ENCODE measurements at regions not wholly inside any gene's neighbourhood (a gene's known extent, or its start where the extent isn't known, plus 50 kb on each side); places are given as distances from the start of the nearest gene placed in this dataset.

DNA sequence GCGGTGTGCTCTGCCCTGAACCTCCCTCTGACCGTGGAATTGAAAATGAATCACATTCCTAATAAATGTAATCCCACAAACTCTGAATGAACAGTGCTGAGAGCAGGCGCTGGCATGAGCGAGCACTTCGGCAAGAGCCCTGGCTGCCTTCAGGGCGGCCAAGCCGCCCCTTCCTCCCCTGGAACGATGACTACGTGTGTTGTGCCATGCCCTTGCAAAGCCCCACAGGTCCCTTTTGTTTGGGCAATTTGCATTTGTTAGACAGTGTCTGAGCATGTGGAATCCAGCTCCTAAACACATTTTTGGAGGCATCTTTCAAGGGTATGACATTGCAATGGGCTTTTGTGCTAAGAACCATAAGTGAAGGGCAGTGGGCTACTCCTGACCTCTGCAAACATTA is 95.6 kb upstream of the MKI67 start:
- DNase-seq (ENCODE audit: low read depth, low spot score), result peak; percentile 16

DNA sequence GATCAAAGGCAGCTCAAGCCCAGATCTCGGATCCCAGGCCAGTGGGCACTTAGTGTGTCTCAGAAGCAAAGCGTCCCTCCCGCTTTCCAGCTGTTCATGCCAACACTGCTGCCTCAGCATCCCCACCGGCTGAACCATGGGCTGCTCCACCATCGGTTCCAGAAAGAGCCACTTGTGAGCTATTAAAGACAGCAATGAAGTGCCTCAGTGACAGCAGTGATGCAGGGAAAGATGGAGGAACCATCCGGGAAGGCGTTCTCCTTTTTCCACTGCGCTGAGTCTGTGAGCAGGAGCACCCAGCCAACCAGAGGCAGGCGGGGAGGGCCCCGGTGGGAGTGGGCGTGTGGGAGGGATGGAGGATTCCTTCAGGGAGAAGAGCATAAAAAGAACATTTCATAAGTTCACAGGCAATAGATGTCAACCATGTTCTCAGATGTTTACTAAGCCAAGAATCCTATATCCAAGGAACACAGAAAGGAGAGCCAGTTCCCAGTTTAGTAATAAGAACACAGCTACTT is 96.2 kb upstream of the MKI67 start:
- no peak for DNase-seq (ENCODE audit: low read depth, low spot score)

DNA sequence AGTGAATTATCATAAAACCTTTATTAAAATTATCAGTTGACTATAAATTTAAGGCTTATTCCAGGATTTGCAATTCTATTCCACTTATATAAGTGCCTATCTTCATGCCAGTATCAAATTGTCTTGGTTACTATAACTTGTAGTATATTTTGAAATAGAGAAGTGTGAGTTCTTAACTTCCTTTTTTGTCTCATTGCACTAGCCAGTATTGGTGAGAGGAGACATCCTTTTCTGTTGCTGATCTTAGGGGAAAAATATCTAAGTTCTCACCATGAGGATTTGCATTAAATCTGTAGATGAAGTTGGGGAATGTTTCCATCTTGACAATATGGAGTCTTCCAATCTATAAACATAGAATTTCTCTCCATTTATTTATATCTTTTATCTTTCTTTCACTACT is 104.2 kb upstream of the MKI67 start:
- DNase-seq (ENCODE audit: low read depth, low spot score), result no peak

DNA sequence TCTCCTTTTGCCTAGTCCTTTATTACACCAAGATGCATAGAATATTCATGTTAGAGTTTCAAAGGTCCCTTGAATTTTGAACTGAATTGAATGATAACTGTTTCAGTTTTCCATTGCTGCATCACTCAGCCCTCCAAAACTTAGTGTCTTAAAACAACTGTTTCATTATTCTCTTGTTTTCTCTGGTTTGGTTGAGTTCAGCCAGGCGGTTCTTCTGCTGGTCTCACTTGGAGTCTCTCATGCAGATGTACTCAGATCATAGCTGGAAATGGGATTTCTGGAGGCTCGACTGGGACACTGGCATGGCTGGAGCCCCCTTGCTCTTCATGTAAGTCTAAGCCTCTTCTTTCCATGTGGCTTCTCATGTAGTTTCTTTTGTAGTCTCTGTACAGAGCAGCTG is 107.2 kb upstream of the MKI67 start:
- DNase-seq (ENCODE audit: low read depth, low spot score), result no peak

DNA sequence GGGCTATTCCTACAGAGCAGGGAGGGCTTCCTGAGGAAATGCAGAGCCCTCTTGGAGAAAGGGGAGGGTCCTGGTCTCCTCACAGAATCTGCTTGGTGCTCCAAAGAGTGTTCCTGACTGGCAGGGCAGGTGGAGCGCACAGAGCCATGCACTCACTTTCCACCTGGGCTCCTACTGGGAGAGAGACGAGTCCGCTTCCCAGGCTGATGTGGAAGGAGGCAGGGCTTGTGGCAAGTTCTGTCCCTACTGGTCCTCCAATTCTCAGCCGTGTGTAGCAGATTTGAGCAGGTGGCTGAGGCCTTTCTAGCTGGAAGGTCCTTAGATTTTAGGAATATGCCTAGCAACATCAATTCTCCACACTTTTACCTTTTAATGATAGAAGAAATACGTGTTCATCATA is 111.5 kb upstream of the MKI67 start:
- no peak for DNase-seq (ENCODE audit: low read depth, low spot score)

DNA sequence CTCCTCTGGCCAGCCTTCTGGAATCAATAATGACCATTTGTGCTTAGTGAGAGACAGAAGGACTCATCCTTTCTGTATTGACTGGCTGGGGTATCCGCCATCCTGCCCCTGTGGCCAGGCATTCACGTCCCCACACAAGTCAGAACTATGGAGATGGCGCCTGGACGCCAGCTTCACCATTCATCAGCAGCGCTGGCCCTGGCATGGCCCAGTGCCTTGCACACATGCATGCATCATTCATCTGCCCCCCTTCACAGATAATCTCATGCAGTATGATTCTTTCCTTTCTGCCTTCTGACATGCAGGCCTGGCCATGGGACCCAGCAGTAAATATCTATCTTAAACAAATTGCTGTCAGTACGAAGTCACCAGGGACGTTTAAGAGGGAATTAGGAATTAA is 114.8 kb upstream of the MKI67 start:
- no peak for DNase-seq (ENCODE audit: low read depth, low spot score)

DNA sequence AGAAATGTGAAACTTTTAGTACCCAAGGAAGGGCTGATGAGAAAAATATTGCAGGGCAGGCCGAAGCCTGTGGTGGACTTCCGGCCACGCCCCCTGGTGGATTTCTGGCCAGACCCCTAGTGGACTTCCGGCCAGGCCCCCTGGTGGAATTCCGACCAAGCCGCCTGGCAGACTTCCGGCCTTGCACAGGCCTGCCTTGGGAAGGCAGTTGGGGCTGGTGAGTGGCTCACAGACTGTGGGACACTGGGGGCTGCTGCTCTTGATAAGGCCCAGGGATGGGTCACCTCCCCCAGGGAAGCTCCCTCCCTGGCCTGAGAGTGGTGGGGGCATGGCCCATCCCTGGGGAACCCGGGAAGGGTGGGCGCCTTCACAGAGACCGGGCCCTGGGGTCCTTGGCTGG is 116.4 kb upstream of the MKI67 start:
- DNase-seq (ENCODE audit: low read depth, low spot score), result peak; percentile 50

DNA sequence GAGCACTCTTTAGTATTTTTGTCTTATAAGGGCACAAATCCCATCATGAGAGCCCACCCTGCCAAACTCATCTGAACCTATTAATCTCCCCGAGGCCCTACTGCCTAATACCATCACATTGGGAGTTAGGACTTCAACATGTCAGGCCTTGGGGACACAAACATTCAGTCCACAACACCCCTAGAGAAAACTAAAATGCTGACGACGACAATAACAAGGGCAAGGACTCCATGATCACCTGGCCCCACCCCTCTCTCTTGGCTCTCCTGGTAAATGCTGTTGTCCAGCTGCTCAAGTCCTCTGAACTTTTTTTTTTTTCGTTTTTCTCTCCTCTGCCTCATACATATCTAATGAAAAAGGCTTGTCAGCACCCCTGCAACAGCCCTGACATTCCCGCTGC is 118.8 kb upstream of the MKI67 start:
- DNase-seq (ENCODE audit: low read depth, low spot score), result no peak

DNA sequence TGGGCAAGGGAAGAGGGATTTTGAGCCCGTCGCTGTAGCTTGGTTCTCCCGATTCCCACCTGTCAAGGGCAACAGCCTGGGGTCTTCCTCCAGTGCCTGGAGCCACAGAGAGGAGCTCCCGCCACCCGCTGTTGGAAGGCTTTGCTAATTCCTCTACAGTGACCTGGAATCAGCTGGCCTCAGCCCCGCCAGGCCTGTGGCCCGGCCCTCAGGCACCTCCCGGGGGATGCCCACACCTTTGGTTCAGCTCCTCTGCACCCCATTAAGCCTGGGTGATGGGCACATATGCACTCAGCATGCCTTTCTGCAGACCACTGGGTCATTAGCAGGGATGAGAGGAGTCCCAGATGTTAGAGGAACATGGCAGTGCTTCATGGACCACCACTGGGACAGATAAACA is 121.4 kb upstream of the MKI67 start:
- no peak for DNase-seq (ENCODE audit: low read depth, low spot score)

DNA sequence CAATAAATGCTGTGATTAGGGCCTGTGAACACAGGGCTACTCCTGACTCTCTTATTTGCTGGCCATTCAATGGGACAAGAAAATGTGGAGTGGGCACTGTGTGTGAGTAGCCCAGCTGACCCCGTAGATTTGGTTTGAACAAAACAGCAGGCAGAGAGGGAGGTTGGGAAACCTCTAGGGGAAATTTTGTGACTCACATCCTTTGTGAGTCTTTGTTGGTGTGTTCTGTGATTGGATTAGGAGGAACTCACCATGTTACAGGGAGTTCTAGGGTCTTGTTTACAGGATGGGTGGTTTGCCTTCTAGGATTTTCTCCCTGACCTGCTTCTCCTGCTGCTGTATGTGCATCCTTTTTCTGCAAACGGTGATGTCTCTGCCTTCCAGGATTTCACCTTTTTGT is 128.3 kb upstream of the MKI67 start:
- no peak for DNase-seq (ENCODE audit: low read depth, low spot score)

DNA sequence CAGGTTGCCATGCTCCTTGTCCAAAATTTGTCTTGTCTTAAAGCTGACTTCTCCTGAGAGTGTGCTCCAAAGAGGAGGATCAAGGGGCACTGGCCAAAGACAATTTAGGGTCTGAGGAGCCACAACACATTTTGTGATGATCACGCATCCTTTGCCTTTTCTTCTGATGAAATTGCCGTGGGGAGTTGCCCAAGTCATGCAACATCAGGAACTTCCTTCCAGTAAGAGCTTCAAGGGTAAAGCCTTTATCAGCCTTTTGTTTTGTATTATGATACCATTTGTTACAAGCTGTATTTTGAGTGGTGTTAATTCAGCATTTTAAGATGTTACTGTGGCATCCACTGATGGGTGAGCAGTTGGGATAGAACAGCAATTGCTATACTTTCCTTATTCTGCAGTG is 131.2 kb upstream of the MKI67 start:
- DNase-seq (ENCODE audit: low read depth, low spot score), result no peak

DNA sequence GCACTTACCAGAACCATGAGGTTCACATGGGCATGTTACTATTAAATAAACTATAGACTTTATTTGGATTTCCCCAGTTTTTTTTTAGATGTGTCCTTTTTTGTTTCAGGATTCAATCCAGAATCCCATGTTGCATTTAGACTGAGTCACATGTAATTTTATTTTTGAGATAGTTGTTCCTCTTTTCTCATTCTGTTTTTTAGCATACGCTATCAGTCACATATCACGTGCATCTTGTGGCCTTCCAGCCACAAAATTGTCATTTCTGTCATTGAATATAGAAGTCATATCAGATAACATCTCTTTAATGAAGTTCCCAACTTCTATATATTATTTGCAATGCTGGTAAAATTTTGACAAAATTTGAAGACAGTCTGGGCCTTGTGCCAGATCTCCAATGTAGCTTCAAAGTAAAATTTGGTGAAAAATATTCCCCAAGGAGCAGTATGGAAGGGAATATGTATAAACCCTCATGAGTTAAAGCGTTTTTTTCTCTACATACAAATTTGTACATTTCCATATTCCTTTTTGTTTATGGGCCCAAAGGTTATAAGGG is 132.3 kb upstream of the MKI67 start:
- no peak for DNase-seq (ENCODE audit: low read depth, low spot score)

DNA sequence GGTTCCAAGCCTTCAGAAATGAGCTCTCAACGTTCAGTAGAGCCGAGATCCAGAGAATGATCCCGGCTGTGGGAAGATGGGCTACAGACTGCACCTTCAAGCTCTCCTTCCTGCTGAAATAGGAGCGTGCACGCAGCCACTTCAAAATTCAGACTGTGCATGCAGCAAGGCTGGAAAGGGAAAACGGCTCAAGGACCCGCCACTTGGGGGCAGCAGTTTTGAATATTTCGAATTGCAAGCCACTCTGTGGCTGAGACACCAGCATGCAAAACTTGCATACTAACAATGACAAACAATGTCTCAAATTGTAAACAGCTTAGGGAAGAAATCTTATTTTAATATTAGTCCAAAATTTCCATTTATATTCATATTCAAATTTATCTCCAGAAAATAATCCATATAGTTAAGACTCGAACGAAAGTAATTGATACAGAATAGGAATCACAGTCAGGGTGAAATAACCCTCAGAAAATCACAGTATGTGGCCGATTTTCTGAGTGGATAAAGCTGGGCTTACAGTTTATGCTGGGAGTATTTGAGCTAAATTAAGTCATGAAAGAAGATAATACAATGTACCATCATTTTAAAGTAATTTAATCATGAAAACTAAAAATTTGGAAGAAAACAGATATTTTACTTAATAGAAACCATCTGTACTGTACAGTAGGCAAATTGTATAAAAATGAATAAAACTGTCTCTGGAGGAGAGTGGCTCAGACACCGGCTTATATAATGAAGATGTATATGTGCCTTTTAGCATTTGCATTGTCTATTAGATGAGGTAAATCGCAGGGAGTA is 137.9 kb upstream of the MKI67 start:
- DNase-seq (ENCODE audit: low read depth, low spot score), result peak; percentile 64

DNA sequence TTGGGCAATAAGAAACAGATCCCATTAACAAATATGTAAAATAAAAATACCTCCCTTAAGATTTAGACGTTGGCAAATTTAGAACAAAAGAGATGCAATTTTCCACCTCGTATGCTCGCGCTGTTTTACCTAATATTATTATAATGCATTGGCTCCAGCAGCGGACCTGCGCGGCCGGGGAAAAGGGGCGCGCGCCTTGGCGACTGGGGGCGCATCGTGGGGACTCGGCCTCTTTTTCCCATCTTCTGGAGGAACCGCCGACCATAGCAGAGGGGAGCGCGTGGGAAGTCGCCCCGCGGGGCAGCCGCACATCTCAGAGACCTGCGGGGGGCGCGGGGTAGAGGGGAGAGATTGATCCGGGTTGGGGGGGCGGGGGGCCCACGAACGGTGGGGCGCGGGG is 139.4 kb upstream of the MKI67 start:
- no peak for DNase-seq (ENCODE audit: low read depth, low spot score)

DNA sequence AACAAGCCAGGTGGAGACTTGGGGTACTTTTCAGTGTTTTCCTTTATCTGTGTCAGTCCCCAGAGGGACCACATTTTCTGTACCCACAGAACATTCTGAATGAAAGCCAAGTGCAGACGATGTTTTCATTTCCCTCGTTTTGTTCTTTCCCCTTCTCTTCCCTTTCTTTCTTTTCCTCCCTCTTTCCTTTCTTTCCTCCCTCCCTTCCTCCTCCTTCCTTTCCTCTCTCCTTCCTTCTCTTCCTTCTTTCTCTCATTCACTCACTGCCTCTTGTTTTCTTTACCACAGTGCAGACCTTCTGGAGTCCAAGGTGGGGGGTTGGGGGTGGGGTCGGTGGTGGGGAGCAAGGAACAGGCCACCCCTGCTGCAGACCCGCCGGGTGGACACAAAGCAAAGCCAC is 141.4 kb upstream of the MKI67 start:
- no peak for DNase-seq (ENCODE audit: low read depth, low spot score)

DNA sequence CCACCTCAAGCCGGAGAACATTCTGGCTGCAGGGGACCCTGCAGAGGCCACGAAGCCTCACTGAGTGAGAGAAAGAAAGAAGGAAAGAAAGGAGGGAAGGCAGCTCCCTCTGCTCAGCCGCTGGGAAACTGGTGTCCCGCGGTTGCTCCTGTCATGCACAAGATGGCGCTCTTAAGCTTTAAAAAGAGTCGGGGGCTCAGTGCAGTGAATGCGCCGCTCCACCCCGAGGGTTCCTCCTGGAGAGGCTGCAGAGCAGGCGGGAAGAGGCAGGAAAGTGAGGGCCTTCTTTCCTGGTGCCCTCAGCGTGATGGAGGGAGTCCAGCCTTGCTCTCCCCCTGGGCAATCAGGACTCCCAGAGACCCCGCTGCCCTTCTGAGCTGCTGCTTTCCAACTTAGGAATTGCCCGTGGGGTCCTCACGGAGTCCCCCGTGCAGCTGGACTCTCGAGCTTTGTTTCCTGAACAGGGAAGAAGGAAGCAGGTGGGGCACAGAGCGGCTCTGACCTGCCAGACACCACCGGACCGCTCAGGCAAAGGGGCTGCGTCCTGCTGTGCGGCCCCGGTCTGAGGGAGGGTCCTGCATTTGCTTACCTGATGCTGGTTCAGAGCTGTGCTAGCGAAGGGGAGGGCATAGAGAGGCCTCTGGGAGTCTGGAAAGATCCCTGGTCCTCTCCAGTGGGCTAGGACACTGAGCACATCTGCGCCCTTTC is 141.9 kb upstream of the MKI67 start:
- DNase-seq (ENCODE audit: low read depth, low spot score), result peak; percentile 90

DNA sequence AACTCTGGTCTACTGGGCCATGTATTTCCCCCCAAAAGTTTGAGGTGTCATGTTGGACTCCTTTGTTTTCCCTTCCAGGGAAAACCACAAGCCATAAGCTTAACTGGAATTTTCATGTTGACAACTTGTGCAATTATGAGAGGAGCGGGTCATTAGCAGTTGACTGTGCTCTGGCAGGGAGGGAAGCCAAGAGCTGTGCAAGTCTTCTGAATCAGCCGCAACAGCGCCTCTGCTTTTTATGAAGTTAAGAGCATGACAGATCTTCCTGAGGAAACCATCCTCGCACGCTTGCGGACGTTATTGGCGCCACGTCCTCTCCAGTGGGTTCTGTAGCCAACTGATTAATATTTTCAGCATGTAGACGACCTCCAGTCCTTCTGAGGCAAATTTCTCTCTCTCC is 148.7 kb upstream of the MKI67 start:
- no peak for DNase-seq (ENCODE audit: low read depth, low spot score)

DNA sequence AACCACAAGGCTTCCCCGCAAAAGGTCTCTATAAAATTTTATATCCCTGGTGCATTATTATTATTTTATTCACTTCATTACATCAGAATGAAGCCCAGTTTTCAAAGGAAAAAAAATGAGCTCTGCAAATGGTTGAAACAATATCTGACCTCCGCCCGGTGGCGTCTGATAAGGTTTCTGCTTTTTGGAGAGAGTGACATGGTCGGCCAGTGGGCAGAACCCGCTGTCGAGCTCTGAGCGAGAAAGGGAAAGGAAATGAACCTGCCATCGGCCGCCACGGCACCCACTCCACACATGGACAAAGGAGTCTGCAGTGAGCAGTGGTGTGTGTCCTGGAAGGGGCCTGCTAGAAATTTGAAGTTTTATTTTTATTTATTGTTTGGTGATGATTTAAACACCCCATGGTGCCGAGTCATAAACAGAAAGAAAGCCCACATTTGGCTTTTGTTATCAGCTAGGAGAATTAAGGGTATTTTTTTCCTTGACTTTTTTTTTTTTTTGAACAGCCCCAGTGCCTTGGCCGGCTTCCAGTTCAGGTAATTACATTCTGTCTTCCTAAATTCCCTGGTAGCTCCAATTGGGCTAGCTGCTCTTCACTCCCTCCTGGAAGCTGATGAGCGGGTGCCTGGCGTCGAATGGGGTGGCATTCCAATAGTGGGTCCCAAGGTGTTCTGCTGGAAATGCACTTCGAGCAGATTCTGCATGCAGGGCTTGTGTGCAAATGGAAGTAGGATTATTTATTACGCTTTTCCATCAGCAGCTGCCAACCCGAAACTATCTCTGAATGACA is 149.4 kb upstream of the MKI67 start:
- DNase-seq (ENCODE audit: low read depth, low spot score), result no peak

DNA sequence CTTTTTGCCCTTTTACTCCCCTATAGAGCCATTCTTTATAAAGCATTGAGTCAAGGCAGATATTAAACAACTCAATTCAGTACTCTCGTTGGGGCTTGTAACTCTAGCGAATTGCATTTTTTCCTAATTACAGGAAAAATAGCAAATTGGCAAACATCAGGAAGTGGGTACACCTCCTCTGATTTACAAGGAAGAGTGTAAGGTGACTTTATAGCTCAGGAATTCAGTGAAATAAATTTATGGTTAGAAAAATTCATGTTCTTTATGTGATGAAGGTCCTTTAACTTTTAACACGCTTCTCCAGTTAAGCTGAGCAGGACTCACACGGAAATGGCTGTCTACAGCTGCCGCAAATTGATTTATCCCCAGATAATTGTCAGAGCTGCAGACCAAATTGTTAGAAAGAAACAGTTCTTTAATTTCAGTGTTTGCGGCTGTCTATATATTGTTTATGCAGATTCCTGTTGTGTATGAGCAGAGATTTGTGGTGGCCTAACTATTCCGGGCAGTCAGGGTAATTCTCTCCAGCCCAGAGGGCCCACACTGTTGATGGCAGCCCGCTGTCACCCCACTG is 151.1 kb upstream of the MKI67 start:
- no peak for DNase-seq (ENCODE audit: low read depth, low spot score)

DNA sequence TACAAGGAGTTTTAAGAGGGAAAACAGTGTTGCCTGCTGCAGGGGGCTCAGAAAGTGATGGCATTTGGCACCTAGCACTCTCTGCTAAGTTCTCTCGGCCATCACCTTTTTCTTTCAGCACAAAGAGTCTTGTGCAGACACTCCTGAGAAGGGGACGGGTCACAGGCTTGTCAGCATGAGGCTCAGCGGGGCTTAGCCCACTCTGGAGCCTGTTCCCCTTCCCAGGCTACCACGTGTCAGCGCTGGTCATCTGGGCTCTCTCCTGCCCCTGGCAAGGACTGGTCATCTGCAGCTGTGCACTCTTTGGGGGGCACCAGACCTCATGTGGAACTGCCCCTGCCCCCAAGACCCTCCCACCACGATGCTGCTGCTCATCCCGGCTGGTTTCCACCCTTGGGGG is 152.1 kb upstream of the MKI67 start:
- DNase-seq (ENCODE audit: low read depth, low spot score), result no peak

DNA sequence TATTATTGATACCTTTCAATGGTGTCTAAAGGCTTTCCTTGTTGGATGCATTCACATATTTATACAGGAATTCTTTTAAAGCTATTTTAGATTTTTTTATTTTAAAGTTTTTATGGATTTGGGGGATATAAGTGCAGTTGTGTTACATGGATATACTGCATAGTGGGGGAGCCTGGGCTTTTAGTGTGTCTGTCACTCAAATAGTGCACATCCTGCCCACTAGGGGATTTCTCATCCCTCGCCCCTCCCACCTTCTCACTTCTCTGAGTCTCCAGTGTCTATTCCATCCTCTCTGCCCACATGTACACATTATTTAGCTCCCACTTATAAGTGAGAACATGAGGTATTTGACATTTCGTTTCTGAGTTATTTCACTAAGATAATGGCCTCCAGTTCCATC is 154.0 kb upstream of the MKI67 start:
- DNase-seq (ENCODE audit: low read depth, low spot score), result no peak

DNA sequence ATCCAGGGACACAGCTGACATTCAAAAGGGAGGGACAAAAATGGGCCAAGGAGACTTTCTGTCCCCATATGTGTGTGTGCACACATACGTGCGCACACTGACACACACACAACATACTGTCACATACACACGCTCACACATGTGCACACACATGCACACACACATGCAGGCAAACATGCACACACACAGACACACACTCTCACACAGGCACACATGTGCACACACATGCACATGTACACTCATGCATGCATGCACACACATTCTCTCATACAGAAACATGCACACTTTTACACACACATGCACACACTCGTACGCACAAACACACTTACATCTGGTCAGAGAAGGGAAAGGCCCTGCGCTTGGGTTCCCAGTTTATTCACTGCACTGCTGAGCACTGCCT is 155.1 kb upstream of the MKI67 start:
- DNase-seq (ENCODE audit: low read depth, low spot score), result no peak

Data from ELF-1 (cell line).